ENCODE measurements at regions not wholly inside any gene's neighbourhood (a gene's known extent, or its start where the extent isn't known, plus 50 kb on each side); places are given as distances from the start of the nearest gene placed in this dataset.

GRCh38 chr18:76647322-76647721, 152.3 kb upstream of the ZNF516 start:
- H3K36me3 ChIP-seq (ENCODE audit: control insufficient read depth in 2 of 2, insufficient read depth in 1 of 2, low read length in 2 of 2), result no peaks in the 10 kb centered on the region
- TF ChIP-seq, protein P1, sequence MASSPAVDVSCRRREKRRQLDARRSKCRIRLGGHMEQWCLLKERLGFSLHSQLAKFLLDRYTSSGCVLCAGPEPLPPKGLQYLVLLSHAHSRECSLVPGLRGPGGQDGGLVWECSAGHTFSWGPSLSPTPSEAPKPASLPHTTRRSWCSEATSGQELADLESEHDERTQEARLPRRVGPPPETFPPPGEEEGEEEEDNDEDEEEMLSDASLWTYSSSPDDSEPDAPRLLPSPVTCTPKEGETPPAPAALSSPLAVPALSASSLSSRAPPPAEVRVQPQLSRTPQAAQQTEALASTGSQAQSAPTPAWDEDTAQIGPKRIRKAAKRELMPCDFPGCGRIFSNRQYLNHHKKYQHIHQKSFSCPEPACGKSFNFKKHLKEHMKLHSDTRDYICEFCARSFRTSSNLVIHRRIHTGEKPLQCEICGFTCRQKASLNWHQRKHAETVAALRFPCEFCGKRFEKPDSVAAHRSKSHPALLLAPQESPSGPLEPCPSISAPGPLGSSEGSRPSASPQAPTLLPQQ (tag by site-specific recombination; IDR thresholded peaks at IDR 0.05), result no peak
- 0 out of 2 replicates have a peak, but pooled peaks have one; percentile 11 for TF ChIP-seq GLIS2 (tag by site-specific recombination; IDR thresholded peaks at IDR 0.05)
- CTCF ChIA-PET, result interaction anchor here (0.6 to 1.4 kb wide), 2 partner anchors 10 to 11 kb away, joined by 3 to 6 read pairs; no protein-coding TSS in a partner anchor
- no peaks in the 10 kb centered on the region for H3K4me1 ChIP-seq (ENCODE audit: control insufficient read depth, insufficient read depth, low read length)
- H3K9me3 ChIP-seq (ENCODE audit: control insufficient read depth, insufficient read depth, low read depth, low read length), result no peaks in the 10 kb centered on the region
- POLR2A ChIA-PET, result interaction anchor here (0.6 kb wide), 1 partner anchor 27 kb away, joined by 3 read pairs; no protein-coding TSS in a partner anchor
- H3K4me3 ChIP-seq (ENCODE audit: low read depth, low read length), result no peak overlapping the region
- no peak overlapping the region for H3K27ac ChIP-seq (ENCODE audit: extremely low read depth, low read depth, low read length)

GRCh38 chr18:76644580-76644979, 149.5 kb upstream of the ZNF516 start:
- no peaks in the 10 kb centered on the region for H3K4me1 ChIP-seq (ENCODE audit: control insufficient read depth, insufficient read depth, low read length)
- TF ChIP-seq SP7 (tag by site-specific recombination; IDR thresholded peaks at IDR 0.05), result no peak
- TF ChIP-seq ZNF391 (tag by site-specific recombination; IDR thresholded peaks at IDR 0.05; ENCODE audit: borderline replicate concordance, low read depth), result no peak
- no peak for TF ChIP-seq PRDM10 (tag by site-specific recombination; IDR thresholded peaks at IDR 0.05)
- no peak for TF ChIP-seq KLF7 (tag by site-specific recombination; IDR thresholded peaks at IDR 0.05; ENCODE audit: borderline replicate concordance)
- TF ChIP-seq TRIM28 (IDR thresholded peaks at IDR 0.05; ENCODE audit: borderline replicate concordance, low read length), result no peak
- no peak for TF ChIP-seq WT1 (tag by site-specific recombination; IDR thresholded peaks at IDR 0.05)
- TF ChIP-seq RBAK (tag by site-specific recombination; IDR thresholded peaks at IDR 0.05), result no peak
- TF ChIP-seq, protein P2, sequence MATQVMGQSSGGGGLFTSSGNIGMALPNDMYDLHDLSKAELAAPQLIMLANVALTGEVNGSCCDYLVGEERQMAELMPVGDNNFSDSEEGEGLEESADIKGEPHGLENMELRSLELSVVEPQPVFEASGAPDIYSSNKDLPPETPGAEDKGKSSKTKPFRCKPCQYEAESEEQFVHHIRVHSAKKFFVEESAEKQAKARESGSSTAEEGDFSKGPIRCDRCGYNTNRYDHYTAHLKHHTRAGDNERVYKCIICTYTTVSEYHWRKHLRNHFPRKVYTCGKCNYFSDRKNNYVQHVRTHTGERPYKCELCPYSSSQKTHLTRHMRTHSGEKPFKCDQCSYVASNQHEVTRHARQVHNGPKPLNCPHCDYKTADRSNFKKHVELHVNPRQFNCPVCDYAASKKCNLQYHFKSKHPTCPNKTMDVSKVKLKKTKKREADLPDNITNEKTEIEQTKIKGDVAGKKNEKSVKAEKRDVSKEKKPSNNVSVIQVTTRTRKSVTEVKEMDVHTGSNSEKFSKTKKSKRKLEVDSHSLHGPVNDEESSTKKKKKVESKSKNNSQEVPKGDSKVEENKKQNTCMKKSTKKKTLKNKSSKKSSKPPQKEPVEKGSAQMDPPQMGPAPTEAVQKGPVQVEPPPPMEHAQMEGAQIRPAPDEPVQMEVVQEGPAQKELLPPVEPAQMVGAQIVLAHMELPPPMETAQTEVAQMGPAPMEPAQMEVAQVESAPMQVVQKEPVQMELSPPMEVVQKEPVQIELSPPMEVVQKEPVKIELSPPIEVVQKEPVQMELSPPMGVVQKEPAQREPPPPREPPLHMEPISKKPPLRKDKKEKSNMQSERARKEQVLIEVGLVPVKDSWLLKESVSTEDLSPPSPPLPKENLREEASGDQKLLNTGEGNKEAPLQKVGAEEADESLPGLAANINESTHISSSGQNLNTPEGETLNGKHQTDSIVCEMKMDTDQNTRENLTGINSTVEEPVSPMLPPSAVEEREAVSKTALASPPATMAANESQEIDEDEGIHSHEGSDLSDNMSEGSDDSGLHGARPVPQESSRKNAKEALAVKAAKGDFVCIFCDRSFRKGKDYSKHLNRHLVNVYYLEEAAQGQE (tag by site-specific recombination; IDR thresholded peaks at IDR 0.05), result no peak
- TF ChIP-seq ZNF791 (tag by site-specific recombination; IDR thresholded peaks at IDR 0.05), result no peak
- TF ChIP-seq ZFHX2 (tag by site-specific recombination; conservative IDR thresholded peaks at IDR 0.05), result no peak
- no peaks in the 10 kb centered on the region for H3K9me3 ChIP-seq (ENCODE audit: control insufficient read depth, insufficient read depth, low read depth, low read length)
- no peaks in the 10 kb centered on the region for H3K36me3 ChIP-seq (ENCODE audit: control insufficient read depth in 2 of 2, insufficient read depth in 1 of 2, low read length in 2 of 2)
- ChIA-PET CTCF (interaction anchor here (0.7 kb wide), 1 partner anchor 12 kb away, joined by 3 read pairs; no protein-coding TSS in a partner anchor), POLR2A (no interaction called here)
- H3K27ac ChIP-seq (ENCODE audit: extremely low read depth, low read depth, low read length), result no peak overlapping the region
- no peak overlapping the region for H3K4me3 ChIP-seq (ENCODE audit: low read depth, low read length)

- H3K4me1 ChIP-seq (ENCODE audit: control insufficient read depth, insufficient read depth, low read length), result no peaks in the 10 kb centered on the region
- H3K36me3 ChIP-seq (ENCODE audit: control insufficient read depth in 2 of 2, insufficient read depth in 1 of 2, low read length in 2 of 2), result no peaks in the 10 kb centered on the region
- H3K9me3 ChIP-seq (ENCODE audit: control insufficient read depth, insufficient read depth, low read depth, low read length), result no peaks in the 10 kb centered on the region
- POLR2A ChIA-PET, result no interaction called here
- CTCF ChIA-PET, result interaction anchor here (0.6 to 0.7 kb wide), 2 partner anchors 12 to 13 kb away, joined by 3 read pairs; no protein-coding TSS in a partner anchor
- no peak overlapping the region for H3K4me3 ChIP-seq (ENCODE audit: low read depth, low read length)
- H3K27ac ChIP-seq (ENCODE audit: extremely low read depth, low read depth, low read length), result no peak overlapping the region
- no peak for TF ChIP-seq GLIS2 (tag by site-specific recombination; IDR thresholded peaks at IDR 0.05)
- no peak for TF ChIP-seq KLF17 (tag by site-specific recombination; IDR thresholded peaks at IDR 0.05)
- TF ChIP-seq ZNF211 (tag by site-specific recombination; IDR thresholded peaks at IDR 0.05; ENCODE audit: low read depth), result no peak
- no peak for TF ChIP-seq ZBTB20 (tag by site-specific recombination; IDR thresholded peaks at IDR 0.05)
- no peak for TF ChIP-seq ZNF624 (tag by site-specific recombination; IDR thresholded peaks at IDR 0.05)
- no peak for TF ChIP-seq ZBTB21 (tag by site-specific recombination; IDR thresholded peaks at IDR 0.05)
- TF ChIP-seq ZNF561 (tag by site-specific recombination; IDR thresholded peaks at IDR 0.05; ENCODE audit: borderline replicate concordance), result no peak
- no peak for TF ChIP-seq ZSCAN30 (tag by site-specific recombination; IDR thresholded peaks at IDR 0.05)
- TF ChIP-seq, protein P3, sequence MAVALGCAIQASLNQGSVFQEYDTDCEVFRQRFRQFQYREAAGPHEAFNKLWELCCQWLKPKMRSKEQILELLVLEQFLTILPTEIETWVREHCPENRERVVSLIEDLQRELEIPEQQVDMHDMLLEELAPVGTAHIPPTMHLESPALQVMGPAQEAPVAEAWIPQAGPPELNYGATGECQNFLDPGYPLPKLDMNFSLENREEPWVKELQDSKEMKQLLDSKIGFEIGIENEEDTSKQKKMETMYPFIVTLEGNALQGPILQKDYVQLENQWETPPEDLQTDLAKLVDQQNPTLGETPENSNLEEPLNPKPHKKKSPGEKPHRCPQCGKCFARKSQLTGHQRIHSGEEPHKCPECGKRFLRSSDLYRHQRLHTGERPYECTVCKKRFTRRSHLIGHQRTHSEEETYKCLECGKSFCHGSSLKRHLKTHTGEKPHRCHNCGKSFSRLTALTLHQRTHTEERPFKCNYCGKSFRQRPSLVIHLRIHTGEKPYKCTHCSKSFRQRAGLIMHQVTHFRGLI (tag by site-specific recombination; IDR thresholded peaks at IDR 0.05), result no peak
- no peak for TF ChIP-seq MEIS1 (CRISPR knock-in tag; IDR thresholded peaks at IDR 0.05; ENCODE audit: borderline replicate concordance)
Measured at GRCh38 chr18:76643996-76644395, 149.0 kb upstream of the ZNF516 start.

Data from HEK293 (cell line).